GM18526 (cell line): ENCODE measurements at regions not wholly inside any gene's neighbourhood (a gene's known extent, or its start where the extent isn't known, plus 50 kb on each side); places are given as distances from the start of the nearest gene placed in this dataset.

ENCODE experiments used
- POLR2A ChIP-seq: IDR thresholded peaks from 3 replicates; pipeline ENCODE4 v1.6.1; 2011; ENCODE audit not compliant: insufficient read length; ENCODE audit errors: extremely low read depth

- no peak for TF ChIP-seq POLR2A
These were observed 313.4 kb downstream of the BUD13 start for GRCh38 chr11:116459185-116460045.

- no peak for TF ChIP-seq POLR2A
These were observed 314.2 kb downstream of the BUD13 start for GRCh38 chr11:116458546-116458945.

GRCh38 chr11:116457336-116458007 is 315.3 kb downstream of the BUD13 start:
- no peak for TF ChIP-seq POLR2A

GRCh38 chr11:116454951-116455350 is 317.8 kb downstream of the BUD13 start:
- no peak for TF ChIP-seq POLR2A

GRCh38 chr11:116454020-116454645 is 318.7 kb downstream of the BUD13 start:
- no peak for TF ChIP-seq POLR2A

GRCh38 chr11:116452461-116452860 is 320.3 kb downstream of the BUD13 start:
- no peak for TF ChIP-seq POLR2A

- no peak for TF ChIP-seq POLR2A
These were observed 323.3 kb downstream of the BUD13 start for GRCh38 chr11:116449522-116449921.

- no peak for TF ChIP-seq POLR2A
These were observed 326.5 kb downstream of the BUD13 start for GRCh38 chr11:116446048-116446941.

- TF ChIP-seq POLR2A, result no peak
These were observed 327.4 kb downstream of the BUD13 start for GRCh38 chr11:116445108-116446047.

- TF ChIP-seq POLR2A, result no peak
These were observed 330.5 kb downstream of the BUD13 start for GRCh38 chr11:116442238-116442752.

- TF ChIP-seq POLR2A, result no peak
These were observed 333.5 kb downstream of the BUD13 start for GRCh38 chr11:116439361-116439677.

GRCh38 chr11:116438651-116439360 is 334.0 kb downstream of the BUD13 start:
- no peak for TF ChIP-seq POLR2A

- no peak for TF ChIP-seq POLR2A
These were observed 337.8 kb downstream of the BUD13 start for GRCh38 chr11:116434986-116435385.

- TF ChIP-seq POLR2A, result no peak
These were observed 340.5 kb downstream of the BUD13 start for GRCh38 chr11:116432301-116432700.

GRCh38 chr11:116431842-116432241 is 340.9 kb downstream of the BUD13 start:
- no peak for TF ChIP-seq POLR2A
